Gastroesophageal sphincter (tissue), 4 donors: ENCODE measurements at regions not wholly inside any gene's neighbourhood (a gene's known extent, or its start where the extent isn't known, plus 50 kb on each side); places are given as distances from the start of the nearest gene placed in this dataset.

Source experiments
- ATAC-seq: fragments of 150-250 bp; one replicate; pipeline ENCODE4 v1.9.1; 2016; ENCODE audit warnings: mild to moderate bottlenecking, moderate library complexity
- H3K27ac ChIP-seq, 4 donors: fragments of 200-600 bp; sonication (generic) in 3 of 4; 1 replicate in 3 of 4; 2 replicates in 1 of 4; pipeline ENCODE4 v1.5.1; 2016 to 2019
- H3K27me3 ChIP-seq: fragments of 200-600 bp; sonication (generic); one replicate; pipeline ENCODE4 v1.5.1; 2019
- H3K36me3 ChIP-seq, 2 donors: fragments of 200-600 bp; sonication (generic); one replicate each; pipeline ENCODE4 v1.5.1; 2019; ENCODE audit warnings: control low read depth in 1 of 2
- H3K4me1 ChIP-seq, 3 donors: fragments of 200-600 bp; sonication (generic); 1 replicate in 2 of 3; 2 replicates in 1 of 3; pipeline ENCODE4 v1.5.1; 2016 to 2019; ENCODE audit warnings: control low read depth in 2 of 3
- H3K4me3 ChIP-seq, 2 donors: fragments of 200-600 bp; sonication (generic); one replicate each; pipeline ENCODE4 v1.5.1; 2019; ENCODE audit warnings: mild to moderate bottlenecking in 1 of 2, moderate library complexity in 1 of 2
- H3K9me3 ChIP-seq, 3 donors: fragments of 200-600 bp; sonication (generic); one replicate each; pipeline ENCODE4 v1.5.1; 2017 to 2019; ENCODE audit warnings: control low read depth in 2 of 3
- CTCF ChIP-seq, 4 experiments: fragments of 200-600 bp in 2 of 4; fragments of 450-650 bp in 2 of 4; sonication (generic) in 1 of 4; IDR thresholded peaks; one replicate each; pipeline ENCODE4 v1.5.1; 2017 to 2019; ENCODE audit warnings: antibody characterized with exemption in 4 of 4, mild to moderate bottlenecking in 2 of 4, moderate library complexity in 2 of 4
- EP300 ChIP-seq: sonication (generic); formaldehyde crosslinking; IDR thresholded peaks from one replicate; pipeline ENCODE4 v1.6.1; 2017; ENCODE audit warnings: antibody characterized with exemption, mild to moderate bottlenecking
- POLR2A ChIP-seq, 2 donors: fragments of 450-650 bp; IDR thresholded peaks; one replicate each; pipeline ENCODE4 v1.6.1; 2017; ENCODE audit warnings: antibody characterized with exemption in 2 of 2, mild to moderate bottlenecking in 2 of 2, moderate library complexity in 1 of 2
- POLR2AphosphoS5 ChIP-seq: sonication (generic); formaldehyde crosslinking; IDR thresholded peaks from one replicate; pipeline ENCODE4 v1.6.1; 2017; ENCODE audit warnings: antibody characterized with exemption
- WGBS, 2 donors: methylation state at CpG; one replicate each; pipeline ENCODE4 v1.1.5; 2018; ENCODE audit warnings: low coverage in 1 of 2; 5-methylcytosine and 5-hydroxymethylcytosine counted together

DNA sequence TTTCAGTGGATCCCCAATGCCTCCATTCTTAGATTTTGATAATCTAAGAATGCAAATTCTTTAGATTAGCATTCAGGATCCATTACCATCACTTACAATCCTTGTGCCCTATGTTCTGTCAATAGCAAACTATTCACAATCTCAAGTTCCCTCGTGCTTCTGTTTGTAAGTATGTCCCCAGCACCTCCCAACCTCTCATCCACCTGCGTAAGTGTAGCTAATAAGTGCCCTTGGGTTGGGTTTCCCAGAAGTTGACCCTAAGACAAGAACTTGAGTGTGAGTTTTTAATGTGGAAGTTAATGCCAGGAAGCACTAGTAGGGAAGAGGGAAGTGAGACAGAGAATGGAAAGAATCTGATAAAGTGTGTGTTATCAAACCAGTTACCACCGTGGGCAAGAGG, 72.6 kb upstream of the PAK5 start:
- Histone ChIP-seq H3K4me3 (no peak overlapping the region), H3K4me1 (no peaks in the 10 kb centered on the region), H3K9me3 (no peaks in the 10 kb centered on the region), H3K27ac (no peak overlapping the region), H3K27me3 (peaks cover 13% of the 10 kb centered on the region), H3K36me3 (no peaks in the 10 kb centered on the region)
- 67 to 80% methylated on average over 1 to 3 of the region's 3 CpGs for WGBS, 2 donors
- TF ChIP-seq POLR2A (IDR thresholded peaks at IDR 0.05) (no peak), CTCF (IDR thresholded peaks at IDR 0.05) (no peak), EP300 (no peak), POLR2AphosphoS5 (no peak)
- no peak for ATAC-seq

- H3K27me3 ChIP-seq = peaks cover 13% of the 10 kb centered on the region
- H3K36me3 ChIP-seq = no peaks in the 10 kb centered on the region
- H3K27ac ChIP-seq = no peak overlapping the region
- H3K4me3 ChIP-seq = no peak overlapping the region
- H3K4me1 ChIP-seq = no peaks in the 10 kb centered on the region
- H3K9me3 ChIP-seq = no peaks in the 10 kb centered on the region
- ATAC-seq = no peak
- TF ChIP-seq EP300 = no peak
- TF ChIP-seq POLR2AphosphoS5 = no peak
- no peak for TF ChIP-seq CTCF (IDR thresholded peaks at IDR 0.05)
- TF ChIP-seq POLR2A (IDR thresholded peaks at IDR 0.05) = no peak
These were observed 70.3 kb upstream of the PAK5 start for GRCh38 chr20:9909167-9909566.

DNA sequence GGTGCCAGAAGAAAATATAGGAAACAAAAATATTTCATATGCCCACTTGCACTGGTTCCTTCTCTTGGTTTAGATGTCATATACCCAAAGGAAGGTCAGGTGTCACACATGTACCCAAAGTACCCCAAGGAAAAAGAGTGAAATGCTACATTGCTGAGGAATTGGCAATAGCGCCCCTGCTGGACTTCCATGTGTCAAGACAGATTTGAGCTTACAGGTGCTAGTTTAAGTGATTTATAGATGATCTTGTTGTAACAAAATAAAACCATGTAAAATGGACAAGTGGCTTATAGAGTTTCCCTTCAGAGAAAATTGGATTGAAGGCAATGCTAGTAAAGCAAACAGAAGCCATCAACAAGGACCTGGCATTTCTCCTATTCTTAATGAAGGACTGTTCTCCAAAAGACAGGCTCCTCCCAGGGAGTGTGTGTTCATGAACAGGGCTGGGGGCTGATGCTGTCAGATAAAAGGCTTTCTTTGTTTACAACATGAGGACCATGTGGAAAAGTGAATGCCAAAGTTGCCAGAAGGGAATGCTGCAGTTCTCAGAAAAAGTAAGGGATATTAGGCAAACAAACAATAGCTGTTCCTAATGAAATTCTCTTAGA, 64.3 kb upstream of the PAK5 start:
- no peaks in the 10 kb centered on the region for H3K36me3 ChIP-seq
- no peaks in the 10 kb centered on the region for H3K4me1 ChIP-seq
- WGBS, 2 donors = 0 to 25% methylated on average over 1 of the region's 1 CpG
- no peaks in the 10 kb centered on the region for H3K27me3 ChIP-seq
- no peak overlapping the region for H3K4me3 ChIP-seq
- ATAC-seq = no peak
- H3K27ac ChIP-seq = no peak overlapping the region
- no peak for TF ChIP-seq EP300
- TF ChIP-seq POLR2AphosphoS5 = no peak
- TF ChIP-seq CTCF (IDR thresholded peaks at IDR 0.05) = no peak
- TF ChIP-seq POLR2A (IDR thresholded peaks at IDR 0.05) = no peak
- H3K9me3 ChIP-seq = peaks cover 0 to 5% (median 0%) of the 10 kb centered on the region in 3 donors

DNA sequence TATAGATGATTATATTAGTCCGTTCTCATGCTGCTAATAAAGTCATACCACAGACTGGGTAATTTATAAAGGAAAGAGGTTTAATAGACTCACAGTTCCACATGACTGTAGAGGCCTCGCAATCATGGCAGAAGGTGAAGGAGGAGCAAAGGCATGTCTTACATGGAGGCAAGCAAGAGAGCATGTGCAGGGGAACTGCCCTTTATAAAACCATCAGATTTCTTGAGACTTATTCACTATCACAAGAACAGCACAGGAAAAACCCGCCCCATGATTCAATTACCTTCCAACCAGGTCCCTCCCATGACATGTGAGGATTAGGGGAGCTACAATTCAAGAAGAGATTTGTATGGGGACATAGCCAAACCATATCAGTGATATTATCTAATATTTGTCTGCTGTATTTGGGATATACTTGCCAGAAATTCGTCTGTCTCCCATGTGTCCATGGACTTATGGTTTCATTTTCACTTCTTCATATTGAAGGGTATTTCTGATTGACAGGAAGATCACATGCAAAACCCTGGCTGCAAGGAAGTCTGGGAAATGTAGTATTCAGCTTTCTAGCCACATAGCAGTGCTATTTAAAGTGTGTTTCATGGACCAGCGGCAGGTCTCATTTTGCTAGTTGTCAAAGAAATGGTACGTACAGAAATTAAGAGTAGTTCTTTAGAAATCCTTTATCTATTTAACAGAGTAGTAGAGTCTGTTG, 50.5 kb upstream of the PAK5 start:
- no peaks in the 10 kb centered on the region for H3K27me3 ChIP-seq
- no peak for ATAC-seq
- H3K27ac ChIP-seq = no peak overlapping the region
- no peaks in the 10 kb centered on the region for H3K9me3 ChIP-seq
- H3K4me3 ChIP-seq = no peak overlapping the region
- 53 to 78% methylated on average over 2 to 6 of the region's 6 CpGs for WGBS, 2 donors
- TF ChIP-seq EP300 (no peak), POLR2A (IDR thresholded peaks at IDR 0.05) (no peak)
- H3K4me1 ChIP-seq = no peaks in the 10 kb centered on the region
- no peaks in the 10 kb centered on the region for H3K36me3 ChIP-seq
